ENCODE measurements at regions not wholly inside any gene's neighbourhood (a gene's known extent, or its start where the extent isn't known, plus 50 kb on each side); places are given as distances from the start of the nearest gene placed in this dataset.

DNA sequence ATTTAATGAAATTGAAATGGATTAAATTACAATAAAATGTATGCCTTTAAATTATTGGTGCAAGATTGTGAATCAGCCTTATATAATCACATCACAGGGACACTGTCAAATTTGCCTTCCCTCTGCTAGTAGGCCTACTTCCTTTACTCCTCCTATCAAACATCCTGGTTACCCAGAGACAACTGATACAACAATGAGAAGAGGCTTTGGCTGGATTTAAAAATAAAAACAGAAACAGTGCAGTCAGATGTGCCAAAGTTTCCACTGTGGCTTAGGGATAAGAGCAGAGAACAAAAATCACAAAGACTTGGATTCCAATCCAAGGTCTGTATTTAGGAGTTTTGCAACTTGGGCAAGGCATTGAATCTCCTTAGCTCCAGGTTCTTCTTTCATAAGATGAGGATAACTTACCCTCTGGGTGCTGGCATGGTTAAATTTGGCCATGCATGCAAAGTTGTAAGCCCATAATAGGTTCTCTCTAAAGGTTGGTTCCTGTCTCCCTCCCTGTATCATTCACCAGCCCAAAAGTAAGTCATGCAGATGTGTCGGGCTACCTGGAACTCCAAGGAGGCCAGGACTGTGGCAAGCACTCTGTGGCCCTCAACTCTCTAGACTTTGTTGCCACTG lies 99.3 kb upstream of the LRATD1 start:
- no peak for DNase-seq
- Histone ChIP-seq H3K36me3 (replicated peaks in 1 of 2; ENCODE audit: insufficient read depth in 1 of 2, low read depth in 2 of 2) (no peaks in the 10 kb centered on the region), H3K9me3 (no peaks in the 10 kb centered on the region), H3K4me1 (no peaks in the 10 kb centered on the region), H3K4me3 (no peak overlapping the region), H3K27ac (no peak overlapping the region), H3K27me3 (no peaks in the 10 kb centered on the region)
- ATAC-seq, result no peak
- 41 to 50% methylated on average over 1 of the region's 1 CpG for WGBS, 2 donors
- intact Hi-C loops (cut with DNase I), result no loop called here
- TF ChIP-seq POLR2A (IDR thresholded peaks at IDR 0.05), result no peak

DNA sequence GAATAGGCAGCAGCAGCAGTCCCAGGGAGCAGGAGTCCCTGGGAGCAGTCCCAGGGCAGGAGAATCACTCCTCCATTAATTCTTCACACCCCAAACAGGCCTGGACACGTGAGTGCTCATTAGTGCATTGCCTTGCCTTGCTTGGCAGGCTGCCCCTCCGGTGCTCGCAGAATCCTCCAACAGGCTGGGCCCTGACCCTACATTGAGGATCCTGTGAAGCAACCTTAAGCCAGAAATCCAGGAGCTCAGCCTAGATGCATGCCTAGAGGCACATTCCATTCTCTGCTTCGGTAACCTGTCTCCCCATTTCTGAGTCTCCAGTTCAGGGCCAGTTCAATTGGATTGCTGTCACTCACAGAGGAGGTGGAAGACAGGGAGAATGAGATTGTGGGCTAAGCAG lies 97.4 kb upstream of the LRATD1 start:
- H3K4me1 ChIP-seq, result no peaks in the 10 kb centered on the region
- DNase-seq (no peak), ATAC-seq (no peak)
- no peak overlapping the region for H3K27ac ChIP-seq
- H3K36me3 ChIP-seq (replicated peaks in 1 of 2; ENCODE audit: insufficient read depth in 1 of 2, low read depth in 2 of 2), result no peaks in the 10 kb centered on the region
- TF ChIP-seq POLR2A (IDR thresholded peaks at IDR 0.05), result no peak
- TF ChIP-seq, protein P1, sequence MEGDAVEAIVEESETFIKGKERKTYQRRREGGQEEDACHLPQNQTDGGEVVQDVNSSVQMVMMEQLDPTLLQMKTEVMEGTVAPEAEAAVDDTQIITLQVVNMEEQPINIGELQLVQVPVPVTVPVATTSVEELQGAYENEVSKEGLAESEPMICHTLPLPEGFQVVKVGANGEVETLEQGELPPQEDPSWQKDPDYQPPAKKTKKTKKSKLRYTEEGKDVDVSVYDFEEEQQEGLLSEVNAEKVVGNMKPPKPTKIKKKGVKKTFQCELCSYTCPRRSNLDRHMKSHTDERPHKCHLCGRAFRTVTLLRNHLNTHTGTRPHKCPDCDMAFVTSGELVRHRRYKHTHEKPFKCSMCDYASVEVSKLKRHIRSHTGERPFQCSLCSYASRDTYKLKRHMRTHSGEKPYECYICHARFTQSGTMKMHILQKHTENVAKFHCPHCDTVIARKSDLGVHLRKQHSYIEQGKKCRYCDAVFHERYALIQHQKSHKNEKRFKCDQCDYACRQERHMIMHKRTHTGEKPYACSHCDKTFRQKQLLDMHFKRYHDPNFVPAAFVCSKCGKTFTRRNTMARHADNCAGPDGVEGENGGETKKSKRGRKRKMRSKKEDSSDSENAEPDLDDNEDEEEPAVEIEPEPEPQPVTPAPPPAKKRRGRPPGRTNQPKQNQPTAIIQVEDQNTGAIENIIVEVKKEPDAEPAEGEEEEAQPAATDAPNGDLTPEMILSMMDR (IDR thresholded peaks at IDR 0.05), result no peak
- H3K4me3 ChIP-seq, result no peak overlapping the region
- 48 to 61% methylated on average over 4 of the region's 4 CpGs for WGBS, 2 donors
- H3K27me3 ChIP-seq, result no peaks in the 10 kb centered on the region
- H3K9me3 ChIP-seq, result no peaks in the 10 kb centered on the region
- intact Hi-C loops (cut with DNase I), result no loop called here

DNA sequence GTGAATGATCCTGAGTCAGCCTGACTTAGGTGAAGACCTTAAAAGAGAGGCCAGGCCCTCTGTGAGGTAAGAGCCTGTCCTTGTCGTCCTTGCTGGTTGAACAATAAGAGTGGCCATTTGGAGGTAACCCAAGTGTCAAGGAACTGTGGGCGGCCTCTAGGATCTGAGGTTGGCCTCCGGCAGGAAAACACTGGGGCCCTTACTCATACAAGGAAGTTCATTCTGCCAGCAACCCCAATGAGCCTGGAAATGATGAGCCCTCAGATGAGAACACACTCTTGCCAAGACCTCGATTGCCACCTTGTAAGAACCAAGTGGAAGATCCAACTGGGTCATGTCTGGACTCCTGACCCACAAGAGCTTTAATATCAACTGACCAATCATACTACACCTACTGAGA lies 95.5 kb upstream of the LRATD1 start:
- H3K27me3 ChIP-seq, result no peaks in the 10 kb centered on the region
- ATAC-seq, result no peak
- intact Hi-C loops (cut with DNase I), result no loop called here
- no peaks in the 10 kb centered on the region for H3K36me3 ChIP-seq (replicated peaks in 1 of 2; ENCODE audit: insufficient read depth in 1 of 2, low read depth in 2 of 2)
- H3K9me3 ChIP-seq, result no peaks in the 10 kb centered on the region
- 70 to 71% methylated on average over 4 of the region's 4 CpGs for WGBS, 2 donors
- H3K4me1 ChIP-seq, result no peaks in the 10 kb centered on the region
- TF ChIP-seq POLR2A (IDR thresholded peaks at IDR 0.05), result no peak
- TF ChIP-seq, protein P1 (IDR thresholded peaks at IDR 0.05), result no peak
- no peak for DNase-seq
- no peak overlapping the region for H3K4me3 ChIP-seq
- H3K27ac ChIP-seq, result no peak overlapping the region

DNA sequence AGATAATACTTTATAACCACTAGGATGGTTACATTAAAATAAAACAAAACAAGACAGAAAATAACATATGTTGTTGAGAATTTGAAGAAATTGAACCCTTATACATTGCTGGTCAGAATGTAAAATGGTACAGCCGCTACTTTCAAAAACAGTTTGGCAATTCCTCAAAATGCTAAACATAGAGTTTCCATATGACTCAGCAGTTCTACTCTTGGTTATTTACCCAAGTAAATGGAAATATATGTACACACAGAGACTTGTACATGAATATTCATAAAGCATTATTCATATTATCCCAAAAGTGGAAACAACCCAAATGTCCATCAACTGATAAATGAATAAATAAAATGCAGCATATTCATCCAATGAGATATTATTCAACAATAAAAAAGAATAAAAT lies 92.5 kb upstream of the LRATD1 start:
- Histone ChIP-seq H3K4me1 (peaks cover 7% of the 10 kb centered on the region), H3K36me3 (replicated peaks in 1 of 2; ENCODE audit: insufficient read depth in 1 of 2, low read depth in 2 of 2) (no peaks in the 10 kb centered on the region), H3K27ac (no peak overlapping the region), H3K27me3 (no peaks in the 10 kb centered on the region), H3K9me3 (no peaks in the 10 kb centered on the region), H3K4me3 (no peak overlapping the region)
- intact Hi-C loops (cut with DNase I), result no loop called here
- TF ChIP-seq POLR2A (IDR thresholded peaks at IDR 0.05), result no peak
- TF ChIP-seq, protein P1 (IDR thresholded peaks at IDR 0.05), result no peak
- no peak for ATAC-seq
- WGBS, 2 donors, result 88 to 92% methylated on average over 1 of the region's 1 CpG
- no peak for DNase-seq

DNA sequence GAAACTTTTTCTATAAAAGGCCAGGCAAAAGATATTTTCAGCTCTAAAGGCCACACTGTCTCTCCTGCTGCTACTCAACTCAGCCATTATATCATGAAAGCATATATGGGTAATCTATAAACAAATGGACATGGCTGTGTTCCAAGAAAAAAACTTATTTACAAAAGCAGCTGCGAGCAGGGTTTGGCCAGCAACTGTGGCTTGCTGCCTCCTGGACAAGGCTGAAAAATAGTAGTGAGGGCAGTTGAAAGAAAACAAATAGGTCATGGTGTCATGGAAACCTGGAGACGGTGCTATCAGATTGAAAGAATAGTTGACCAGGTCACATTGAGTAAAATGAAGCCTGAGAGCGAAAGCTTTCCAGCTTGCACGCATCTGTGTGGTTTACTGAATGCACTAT lies 89.2 kb upstream of the LRATD1 start:
- Histone ChIP-seq H3K4me3 (no peak overlapping the region), H3K36me3 (replicated peaks in 1 of 2; ENCODE audit: insufficient read depth in 1 of 2, low read depth in 2 of 2) (no peaks in the 10 kb centered on the region), H3K9me3 (no peaks in the 10 kb centered on the region), H3K27me3 (no peaks in the 10 kb centered on the region), H3K4me1 (peaks cover 7% of the 10 kb centered on the region), H3K27ac (no peak overlapping the region)
- peak in 2 of 4 donors; percentile 3 to 30 for DNase-seq
- no peak for TF ChIP-seq POLR2A (IDR thresholded peaks at IDR 0.05)
- TF ChIP-seq, protein P1 (IDR thresholded peaks at IDR 0.05), result no peak
- intact Hi-C loops (cut with DNase I), result no loop called here
- 19 to 24% methylated on average over 4 of the region's 4 CpGs for WGBS, 2 donors
- peak; percentile 48 for ATAC-seq

Measured in body of pancreas (tissue), 4 donors.